GM19324 (cell line): ENCODE measurements at regions not wholly inside any gene's neighbourhood (a gene's known extent, or its start where the extent isn't known, plus 50 kb on each side); places are given as distances from the start of the nearest gene placed in this dataset.

Source experiments
- ATAC-seq: cut with Tn5 transposase; IDR thresholded peaks from one replicate; pipeline ENCODE4 v1.9.1; 2021; ENCODE audit warnings: mild to moderate bottlenecking, moderate library complexity; ENCODE audit not compliant: unreplicated experiment, low FRiP score

DNA sequence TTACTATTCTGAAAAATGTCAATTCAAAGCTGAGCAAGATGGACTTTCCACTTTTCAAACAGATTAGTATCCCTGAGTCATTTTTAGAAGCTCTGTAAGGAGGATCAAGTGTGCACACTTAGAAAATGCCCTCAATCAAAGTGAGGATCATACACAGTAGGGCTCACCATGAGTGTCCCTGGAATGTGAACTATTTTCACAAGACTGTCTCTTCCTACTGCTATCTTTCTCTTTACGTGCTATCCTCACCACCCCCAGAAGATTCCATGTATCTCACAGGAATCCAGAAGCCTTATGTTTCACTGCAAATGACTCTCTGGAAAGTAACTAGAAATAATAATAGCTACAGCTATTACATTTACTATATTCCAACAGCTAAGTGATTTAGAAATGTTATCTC lies 349.9 kb upstream of the TGFBR2 start:
- no peak for ATAC-seq

DNA sequence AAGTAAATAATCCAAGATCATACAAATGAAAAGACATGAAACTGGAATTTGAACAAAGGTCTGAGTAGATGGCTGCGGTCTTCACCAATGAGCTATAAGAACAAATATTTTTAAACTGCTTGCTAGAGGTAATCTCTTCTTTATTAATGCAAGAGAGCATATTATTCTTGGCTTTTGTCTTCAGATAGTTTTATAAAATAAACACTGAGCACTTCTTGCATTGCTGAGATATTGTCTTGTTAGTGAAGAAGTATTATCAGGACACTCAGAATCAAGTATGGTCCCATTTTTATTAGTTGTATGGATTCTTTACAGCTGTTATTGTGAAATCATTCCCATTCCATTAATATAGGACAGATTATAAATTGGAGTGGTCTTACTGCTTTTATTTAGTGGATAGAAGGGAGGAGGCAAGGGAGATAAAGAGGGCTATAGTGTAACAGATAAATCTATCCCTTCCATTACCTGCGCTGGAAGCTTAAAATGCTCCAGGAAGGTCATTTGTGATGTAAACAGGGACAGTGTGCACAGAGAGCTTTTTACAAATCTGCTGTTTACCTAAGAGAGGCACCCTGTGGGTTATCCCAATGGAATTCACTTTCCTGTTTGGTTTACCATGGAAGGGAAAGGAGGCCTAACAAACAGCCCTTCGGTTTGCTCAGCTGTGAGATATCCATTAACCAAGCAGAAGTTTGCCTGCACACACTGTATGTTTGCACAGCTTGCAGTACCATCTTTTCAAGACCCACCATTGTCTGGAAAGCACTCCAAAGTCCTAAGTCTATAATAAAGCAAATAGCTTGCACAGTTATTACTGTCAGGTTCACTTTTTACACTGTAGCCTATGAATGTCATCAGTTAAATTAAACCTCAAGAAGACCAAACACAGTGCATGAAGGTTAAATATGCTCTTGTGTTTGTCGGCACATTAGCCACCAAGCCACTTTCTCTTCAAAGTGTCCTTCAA lies 347.7 kb upstream of the TGFBR2 start:
- no peak for ATAC-seq

DNA sequence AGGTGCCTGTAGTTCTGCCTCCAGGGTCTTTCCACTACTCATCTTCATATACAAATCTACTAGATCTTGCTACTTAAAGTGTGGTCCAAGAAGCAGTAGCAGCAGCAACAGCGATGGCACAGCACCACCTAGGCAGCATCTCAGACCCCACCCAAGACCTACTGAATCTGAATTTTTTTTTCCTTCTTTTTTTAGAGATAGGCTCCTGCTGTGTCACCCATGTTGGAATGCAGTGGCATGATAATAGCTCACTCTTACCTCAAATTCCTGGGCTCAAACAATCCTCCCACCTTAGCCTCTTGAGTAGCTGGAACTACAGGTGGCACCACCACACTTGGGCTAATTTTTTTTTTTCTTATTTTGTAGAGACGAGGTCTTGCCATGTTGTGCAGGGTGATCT lies 346.7 kb upstream of the TGFBR2 start:
- ATAC-seq, result no peak

DNA sequence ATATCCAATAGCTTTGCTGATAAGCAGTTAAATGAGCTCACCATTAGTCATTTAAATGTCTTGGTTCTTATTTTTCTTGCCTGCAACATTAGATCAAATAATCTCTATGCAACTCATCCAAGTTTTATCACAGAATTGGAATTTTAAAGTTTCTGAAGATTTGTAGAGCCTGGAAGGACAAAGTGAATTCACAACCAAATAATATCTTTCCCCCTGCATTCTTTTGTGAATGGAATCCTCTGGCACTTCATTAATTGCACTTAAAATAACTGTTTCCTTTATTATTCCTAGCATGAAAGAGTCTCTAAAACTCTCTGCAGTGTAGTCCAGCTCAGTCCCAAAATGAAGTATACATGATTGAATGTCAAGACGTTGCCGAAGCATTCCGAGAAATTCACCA lies 345.6 kb upstream of the TGFBR2 start:
- no peak for ATAC-seq

DNA sequence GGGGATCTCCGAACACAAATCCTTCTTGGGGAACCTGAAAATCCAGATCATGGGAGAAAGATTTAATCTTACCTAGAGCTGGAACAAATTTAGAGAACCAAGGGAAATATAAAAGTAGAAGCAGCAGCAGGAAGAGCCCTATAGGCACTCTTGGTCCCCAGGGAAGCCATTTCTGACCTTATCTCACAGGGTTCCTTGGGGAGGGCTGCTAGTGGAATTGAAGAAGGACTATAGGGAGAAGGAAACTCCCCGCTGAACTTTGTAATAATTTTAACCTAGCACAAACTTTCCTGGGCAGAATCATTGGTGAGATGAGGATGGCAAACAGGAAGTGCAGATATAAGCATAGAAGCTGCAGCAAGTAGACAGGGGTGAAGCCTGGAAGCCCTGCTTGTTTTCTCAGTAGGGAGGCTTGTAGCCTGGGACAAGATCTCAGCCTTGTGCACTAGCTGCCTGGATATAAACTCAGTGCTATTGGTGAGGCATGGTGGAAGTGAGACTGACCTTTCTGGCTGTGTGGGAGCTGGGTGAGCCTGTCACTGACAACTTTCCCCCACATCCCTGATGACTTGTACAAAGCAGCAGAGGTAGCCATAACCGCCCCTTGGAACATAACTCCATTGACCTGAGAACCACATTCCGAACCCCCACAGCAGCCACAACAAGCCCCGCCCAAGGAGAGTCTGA lies 343.0 kb upstream of the TGFBR2 start:
- ATAC-seq, result no peak

DNA sequence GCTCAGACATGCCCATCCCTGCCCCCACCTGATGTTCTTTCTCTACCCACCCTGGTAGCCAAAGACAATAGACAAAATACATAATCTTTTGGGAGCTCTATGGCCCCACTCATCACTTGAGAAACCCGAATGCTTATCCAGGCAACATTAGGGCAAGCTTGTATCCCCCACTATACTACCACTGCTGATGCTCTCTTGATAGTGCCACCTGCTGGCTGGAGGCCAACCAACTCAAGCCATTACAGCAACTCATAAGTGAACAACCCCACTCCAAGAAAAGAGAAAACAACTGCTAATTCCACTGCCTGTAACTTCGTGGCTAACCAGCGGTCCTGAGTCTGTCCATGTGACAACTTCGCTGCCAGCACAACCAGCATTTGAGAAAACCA lies 342.5 kb upstream of the TGFBR2 start:
- ATAC-seq, result no peak

DNA sequence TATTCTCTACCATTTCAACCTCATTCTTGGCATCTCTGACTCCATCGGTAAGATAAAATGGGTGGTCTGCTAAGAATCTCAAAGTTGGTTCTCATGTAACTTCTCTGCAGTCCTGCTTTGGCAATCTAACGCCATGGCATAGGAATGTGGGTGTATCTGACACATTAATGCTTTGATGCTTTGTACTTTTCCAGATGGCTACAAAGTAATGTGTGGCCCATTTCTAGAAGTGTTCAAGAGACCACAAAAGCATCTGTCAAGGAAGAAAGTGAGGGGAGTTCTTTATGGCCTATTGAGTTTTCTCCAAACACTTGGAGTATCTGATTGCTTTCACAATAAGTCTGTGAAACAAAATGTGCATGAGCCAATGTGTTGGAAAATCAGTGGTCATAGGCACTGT lies 339.9 kb upstream of the TGFBR2 start:
- no peak for ATAC-seq

DNA sequence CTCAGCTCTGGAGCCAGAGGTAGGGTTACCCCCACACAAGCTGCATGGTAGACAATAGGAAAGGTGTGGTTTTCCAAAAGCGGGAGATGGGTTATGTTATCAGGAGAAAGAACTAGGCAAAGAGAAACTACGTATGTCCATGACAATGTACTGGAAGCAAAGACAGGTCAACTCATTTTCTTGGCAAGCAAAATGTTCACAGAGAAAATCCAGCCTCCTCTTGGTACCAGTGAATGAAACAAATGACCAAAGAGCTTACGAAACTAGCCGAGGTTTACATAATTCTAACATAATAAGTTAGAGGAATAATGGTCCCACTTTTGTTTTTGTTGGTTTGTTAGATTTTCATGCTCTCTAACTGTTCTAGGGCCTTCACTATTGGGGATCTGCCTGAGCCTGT lies 338.1 kb upstream of the TGFBR2 start:
- ATAC-seq, result no peak

DNA sequence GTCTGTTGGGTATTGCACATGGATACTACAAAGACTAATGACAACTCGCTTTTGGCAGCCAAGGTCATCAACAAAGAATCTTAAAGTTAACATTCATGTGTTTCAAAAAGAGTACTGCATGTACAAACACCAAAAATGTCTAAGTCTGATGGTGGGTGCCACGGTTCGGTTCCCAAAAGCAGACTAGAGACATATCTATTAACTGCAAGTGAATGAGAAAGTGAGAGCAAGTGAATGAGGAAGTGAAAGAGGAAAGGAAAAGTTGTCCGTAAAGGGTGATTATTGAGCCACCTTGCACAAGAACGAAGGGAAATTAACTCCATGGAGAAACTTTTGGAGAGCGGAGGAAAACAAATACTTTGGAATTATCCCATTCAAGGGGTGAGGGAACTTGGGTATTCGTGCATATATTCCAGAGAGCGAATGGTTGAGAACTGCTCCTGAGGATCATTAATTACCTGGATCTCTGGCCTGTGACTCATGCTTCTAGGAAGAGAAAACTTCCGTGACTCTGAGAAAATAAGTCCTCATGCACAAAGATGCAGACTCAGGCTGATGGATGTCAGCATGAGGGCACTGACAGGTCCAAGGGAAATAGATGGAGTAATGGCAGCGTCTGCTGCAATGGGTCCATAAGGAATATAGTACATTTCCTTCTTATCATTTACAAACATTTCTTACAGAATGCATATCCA lies 336.5 kb upstream of the TGFBR2 start:
- ATAC-seq, result no peak

DNA sequence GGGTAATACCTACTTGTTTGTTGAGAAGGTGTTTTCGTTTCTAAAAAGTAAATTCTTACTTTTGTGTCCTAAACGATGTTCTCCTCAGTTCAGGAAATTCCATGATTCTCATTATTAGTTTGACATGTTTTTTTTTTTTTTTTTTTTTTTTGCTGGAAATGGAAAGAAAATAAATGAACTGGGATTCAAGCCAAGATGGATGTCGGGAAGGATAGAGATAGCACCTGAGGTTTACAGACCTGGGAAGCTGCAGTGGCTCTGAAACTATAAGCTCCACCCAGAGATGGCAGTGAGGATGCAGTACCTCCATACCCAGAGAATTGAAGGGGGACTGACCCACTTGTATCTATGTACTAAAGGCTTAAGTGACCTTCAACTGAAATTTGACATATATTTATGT lies 334.6 kb upstream of the TGFBR2 start:
- ATAC-seq, result no peak

DNA sequence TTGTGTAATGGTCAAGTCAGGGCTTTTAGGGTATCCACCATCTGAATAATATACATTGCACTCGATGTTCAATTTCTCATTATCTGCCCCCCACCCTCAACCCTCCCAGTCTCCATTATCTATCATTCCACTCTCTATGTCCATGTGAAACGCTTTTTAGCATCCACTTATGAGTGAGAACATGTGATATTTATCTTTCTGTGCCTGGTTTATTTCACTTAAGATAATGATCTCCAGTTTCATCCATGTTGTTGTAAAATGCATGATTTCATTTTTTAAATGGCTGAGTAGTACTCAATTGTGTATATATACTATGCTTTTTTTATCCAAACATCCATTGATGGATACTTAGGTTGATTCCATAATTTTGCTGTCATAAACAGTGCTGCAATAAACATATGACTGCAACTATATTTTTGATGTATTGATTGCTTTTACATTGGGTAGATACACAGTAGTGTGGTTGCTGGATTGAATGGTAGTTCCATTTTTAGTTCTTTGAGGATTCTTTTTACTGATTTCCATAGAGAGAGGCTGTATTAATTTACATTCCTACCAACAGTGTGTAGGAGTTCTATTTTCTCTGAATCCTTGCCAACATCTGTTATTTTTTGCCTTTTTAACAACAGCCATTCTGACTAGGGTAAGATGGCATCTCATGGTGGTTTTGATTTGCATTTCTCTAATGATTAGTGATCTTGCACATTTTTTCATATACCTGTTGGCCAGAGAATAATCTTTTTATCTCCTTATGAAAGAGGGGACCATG lies 332.9 kb upstream of the TGFBR2 start:
- no peak for ATAC-seq

DNA sequence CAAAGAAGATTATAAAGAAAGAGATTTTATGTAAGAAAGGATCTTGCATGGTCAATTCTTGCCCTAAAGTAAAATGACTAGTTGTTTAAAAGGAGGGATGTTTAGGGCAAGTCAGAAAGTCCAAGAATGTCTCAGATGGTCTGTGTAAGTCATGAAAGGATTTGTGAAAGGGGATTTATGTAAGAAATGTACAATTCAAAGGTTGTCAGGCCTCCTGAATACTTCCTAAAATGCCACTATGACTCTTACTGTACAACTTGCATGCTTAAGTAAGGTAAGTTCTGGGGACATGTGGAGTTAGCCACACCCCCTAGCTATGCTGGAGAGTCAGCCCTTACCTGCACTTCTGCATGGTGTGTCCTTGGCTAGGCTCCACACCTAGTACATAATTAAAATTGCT lies 328.9 kb upstream of the TGFBR2 start:
- ATAC-seq, result no peak

DNA sequence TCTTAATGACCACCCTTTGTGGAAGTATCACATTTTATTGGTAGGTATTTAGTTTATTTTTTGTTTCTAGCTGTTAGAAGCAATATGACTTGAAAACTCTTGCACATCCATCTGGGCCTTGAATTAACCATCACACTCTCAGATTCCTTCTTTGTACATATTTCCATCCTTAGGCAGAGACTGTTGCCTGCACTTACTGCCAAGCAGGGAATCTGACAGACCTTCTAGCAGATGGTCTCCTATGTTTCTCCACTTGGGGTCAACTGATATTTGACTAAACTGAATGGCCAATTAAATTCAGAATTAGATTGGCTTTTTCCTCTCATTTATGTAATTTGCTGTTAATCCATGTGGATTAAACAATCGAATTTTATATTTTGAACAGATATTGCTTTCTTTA lies 324.9 kb upstream of the TGFBR2 start:
- no peak for ATAC-seq

DNA sequence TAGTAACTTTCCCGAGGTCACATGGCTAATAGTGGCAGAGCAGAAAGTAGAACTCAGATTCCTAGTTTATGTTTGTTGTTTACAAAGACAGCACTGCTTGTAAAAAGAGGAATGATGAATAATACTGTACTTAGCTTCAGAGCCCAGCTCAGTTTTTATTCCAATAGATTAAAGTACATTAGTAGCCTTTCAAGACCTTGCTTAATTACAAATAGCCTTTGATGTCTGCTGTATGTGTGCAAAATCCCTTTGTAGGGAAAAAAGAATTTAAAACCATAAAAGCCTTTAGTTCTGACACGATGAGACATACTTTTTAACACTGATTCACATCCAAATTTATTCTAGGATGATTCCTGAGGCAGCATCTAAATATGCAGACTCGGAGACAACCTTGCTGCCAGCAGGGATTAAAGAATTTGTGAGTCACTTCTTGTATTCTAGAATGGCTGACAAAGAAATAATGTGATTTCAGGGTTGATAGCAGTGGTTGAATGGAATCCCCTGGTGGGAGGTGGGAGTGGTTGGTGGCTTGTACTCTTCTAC lies 324.2 kb upstream of the TGFBR2 start:
- no peak for ATAC-seq

DNA sequence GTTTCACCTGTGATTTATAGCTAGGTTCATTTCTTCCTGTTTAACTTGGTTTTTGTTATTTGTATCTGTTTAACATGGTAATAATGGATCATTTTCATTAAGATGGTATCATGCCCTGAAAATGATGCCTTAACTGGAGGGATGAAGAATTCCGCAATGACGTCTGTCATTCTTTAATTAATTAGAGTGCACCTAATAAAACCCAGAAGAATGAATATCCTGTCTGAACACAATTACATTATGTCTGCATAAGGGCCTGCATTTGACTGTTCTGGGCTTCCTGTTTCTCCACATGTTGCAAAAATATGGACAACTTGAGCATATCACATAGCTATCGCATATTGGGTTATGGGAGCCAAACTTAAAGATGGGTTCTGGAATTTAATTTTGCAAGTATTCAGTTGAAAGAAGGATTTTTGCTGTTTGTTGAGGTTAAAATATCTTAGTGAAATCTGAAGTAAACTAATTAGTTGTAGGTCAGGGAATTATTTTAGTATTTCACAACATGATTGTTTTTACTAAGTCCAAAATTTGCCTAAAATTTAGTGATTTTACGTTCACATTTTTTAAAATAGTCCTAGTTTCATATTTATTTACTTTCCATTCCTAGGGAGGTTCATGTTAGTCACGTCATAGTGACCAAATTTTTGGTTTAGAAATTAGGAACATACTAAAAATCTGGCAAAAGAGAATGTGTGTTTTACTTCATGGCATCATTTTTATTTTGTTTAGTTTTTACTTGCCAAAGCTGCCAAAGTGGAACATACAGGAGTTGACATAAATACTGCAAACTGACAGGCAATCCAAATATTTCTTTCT lies 321.0 kb upstream of the TGFBR2 start:
- ATAC-seq, result no peak

DNA sequence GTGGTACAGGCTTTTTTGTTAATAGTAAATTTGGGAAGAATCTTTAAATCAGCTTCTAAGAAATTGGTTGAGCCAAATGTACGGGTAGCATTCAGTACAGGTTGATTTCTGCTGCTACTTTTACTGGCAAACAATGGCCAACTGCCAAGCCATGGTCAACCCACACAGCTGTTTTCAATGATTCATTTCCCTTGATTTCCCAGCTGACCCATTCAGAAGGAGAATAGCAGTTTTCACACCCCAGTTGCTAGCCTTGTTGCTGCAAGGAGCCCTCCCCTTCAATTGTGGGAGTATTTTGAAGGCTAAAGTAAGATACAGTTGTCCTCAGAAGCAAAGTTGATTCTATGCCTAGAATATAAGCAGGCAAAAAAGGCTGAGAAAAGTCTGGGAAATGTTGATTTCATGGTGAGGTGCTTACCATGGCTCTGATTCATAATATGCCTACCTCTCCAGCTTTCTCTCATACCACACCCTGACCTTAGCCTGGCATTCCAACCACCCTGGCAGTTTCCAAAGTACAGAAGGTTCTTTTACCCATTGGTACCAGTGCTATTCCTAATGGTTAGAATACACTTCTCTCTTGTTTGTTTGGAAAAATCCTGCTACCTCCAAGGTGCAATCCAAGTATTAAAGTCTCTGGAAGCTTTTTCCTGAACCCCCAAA lies 320.3 kb upstream of the TGFBR2 start:
- ATAC-seq, result no peak

DNA sequence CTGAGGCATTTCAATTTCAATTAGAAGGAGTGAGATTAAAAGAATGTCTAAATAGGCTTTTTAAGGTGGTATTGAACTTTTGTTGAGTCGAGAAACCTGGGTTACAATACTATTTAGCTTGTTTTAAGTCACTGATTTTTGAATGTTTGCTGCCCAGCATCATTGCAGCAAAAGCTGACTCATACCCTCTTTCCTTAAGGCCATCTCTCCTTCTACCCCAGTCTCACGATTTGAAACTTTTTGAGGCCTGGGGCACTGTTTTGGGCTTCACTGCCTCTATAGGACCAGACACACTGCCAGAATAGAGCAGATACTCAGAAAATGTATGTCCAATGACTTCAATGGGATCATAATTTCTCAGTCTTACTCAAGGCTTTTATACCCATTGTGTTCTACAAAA lies 319.6 kb upstream of the TGFBR2 start:
- ATAC-seq, result no peak

DNA sequence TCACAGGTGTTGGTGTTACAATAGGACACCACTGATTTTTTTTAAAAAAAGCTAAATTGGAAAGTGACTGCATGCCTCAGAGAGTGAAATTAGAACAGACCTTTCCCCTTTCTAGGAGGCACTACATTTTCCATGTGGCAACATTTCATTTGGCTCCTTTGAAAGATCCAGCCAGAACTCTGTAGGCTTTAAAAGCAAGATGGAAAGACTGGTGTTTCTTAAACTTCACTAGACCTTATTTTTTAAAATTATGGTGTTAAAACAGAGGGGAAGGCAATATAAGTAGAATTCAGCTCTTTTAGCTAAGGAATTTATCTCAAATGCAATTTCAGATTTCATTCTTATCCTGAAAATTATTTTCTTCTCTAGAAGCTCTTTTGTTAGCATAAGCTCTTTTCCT lies 317.6 kb upstream of the TGFBR2 start:
- ATAC-seq, result no peak

DNA sequence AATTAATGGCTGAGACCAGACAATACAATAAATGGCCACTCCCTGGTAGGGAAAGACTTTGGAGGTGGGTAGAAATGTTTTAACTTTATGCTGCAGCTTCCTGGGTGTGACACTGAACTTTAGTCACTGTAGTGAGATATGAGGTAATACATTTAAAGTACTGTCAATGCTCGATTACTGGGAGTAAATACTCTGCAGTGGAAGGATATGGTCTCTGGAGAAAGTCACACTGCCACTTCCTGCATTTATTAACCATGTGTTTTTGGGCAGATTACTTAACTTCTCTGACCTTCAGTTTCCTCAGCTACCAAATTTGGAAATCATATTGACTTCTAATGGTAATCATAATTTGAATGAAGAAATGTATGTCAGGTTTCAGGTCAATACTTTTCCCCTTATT lies 317.1 kb upstream of the TGFBR2 start:
- no peak for ATAC-seq
